WI38 (cell line): ENCODE measurements at regions not wholly inside any gene's neighbourhood (a gene's known extent, or its start where the extent isn't known, plus 50 kb on each side); places are given as distances from the start of the nearest gene placed in this dataset.

ENCODE experiments used
- H3K4me3 ChIP-seq: 2 replicates; pipeline ENCODE4 v1.5.1; 2011; ENCODE audit warnings: low read depth, mild to moderate bottlenecking, control low read depth, low read length
- TF ChIP-seq, protein P1 (sequence below): IDR thresholded peaks from 2 replicates; pipeline ENCODE4 v1.5.1; 2012; ENCODE audit warnings: low read depth, mild to moderate bottlenecking, control low read depth, low read length

DNA sequence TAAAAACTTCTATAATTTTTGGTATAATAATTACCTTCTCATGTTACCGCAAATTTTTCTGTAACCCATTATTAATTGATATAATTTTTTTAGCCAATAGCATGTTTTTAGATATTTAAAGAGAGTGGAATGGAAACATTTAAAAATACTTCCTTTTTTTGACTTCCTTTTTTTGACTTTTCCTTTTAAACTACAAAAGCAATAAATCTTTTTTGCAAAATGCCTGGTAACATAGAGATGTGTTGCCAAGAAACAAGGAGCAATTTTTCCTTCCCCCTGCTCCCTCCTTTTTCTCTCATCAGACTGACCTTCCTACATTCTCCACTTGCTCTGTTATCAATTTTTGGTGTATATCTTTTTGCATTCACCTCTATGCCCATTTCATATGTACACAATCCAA is 666.2 kb downstream of the ADGRL2 start:
- H3K4me3 ChIP-seq = no peak overlapping the region
- TF ChIP-seq, protein P1, sequence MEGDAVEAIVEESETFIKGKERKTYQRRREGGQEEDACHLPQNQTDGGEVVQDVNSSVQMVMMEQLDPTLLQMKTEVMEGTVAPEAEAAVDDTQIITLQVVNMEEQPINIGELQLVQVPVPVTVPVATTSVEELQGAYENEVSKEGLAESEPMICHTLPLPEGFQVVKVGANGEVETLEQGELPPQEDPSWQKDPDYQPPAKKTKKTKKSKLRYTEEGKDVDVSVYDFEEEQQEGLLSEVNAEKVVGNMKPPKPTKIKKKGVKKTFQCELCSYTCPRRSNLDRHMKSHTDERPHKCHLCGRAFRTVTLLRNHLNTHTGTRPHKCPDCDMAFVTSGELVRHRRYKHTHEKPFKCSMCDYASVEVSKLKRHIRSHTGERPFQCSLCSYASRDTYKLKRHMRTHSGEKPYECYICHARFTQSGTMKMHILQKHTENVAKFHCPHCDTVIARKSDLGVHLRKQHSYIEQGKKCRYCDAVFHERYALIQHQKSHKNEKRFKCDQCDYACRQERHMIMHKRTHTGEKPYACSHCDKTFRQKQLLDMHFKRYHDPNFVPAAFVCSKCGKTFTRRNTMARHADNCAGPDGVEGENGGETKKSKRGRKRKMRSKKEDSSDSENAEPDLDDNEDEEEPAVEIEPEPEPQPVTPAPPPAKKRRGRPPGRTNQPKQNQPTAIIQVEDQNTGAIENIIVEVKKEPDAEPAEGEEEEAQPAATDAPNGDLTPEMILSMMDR = no peak

DNA sequence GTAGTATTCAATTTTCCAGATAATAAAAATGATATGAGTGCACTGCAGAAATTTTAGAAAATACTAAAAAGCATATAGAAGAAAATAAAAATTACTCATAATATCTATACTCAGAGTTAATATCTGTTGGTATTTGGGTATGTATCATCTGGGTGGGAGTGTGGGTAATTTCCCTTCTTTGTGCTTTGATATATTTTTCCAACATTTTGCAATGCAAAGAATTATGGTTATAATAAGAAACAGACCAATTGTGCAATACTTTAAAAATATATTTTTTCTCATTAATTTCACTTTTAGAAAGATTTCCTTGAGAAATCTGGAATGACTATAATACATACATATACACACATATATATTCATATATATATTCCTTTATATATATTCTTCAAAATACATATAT is 665.7 kb downstream of the ADGRL2 start:
- no peak overlapping the region for H3K4me3 ChIP-seq
- TF ChIP-seq, protein P1 = no peak

DNA sequence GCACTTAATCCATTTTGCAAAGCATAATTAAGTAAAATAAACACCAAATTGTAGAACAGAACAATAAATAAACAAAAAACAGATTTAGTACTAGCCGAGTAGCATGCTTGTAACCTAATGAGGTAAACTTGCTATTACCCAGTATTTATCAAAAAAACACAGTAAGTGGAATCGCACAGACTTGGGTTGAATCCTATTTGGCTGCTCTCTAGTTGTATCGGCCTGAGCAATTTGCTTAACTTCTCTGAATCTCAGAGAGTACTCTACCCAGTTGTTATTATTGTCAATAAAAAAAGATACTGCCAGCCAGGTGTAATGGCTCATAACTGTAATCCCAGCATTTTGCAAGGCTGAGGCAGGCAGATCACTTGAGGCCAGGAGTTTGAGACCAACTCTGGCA is 664.3 kb downstream of the ADGRL2 start:
- TF ChIP-seq, protein P1 = no peak
- no peak overlapping the region for H3K4me3 ChIP-seq

DNA sequence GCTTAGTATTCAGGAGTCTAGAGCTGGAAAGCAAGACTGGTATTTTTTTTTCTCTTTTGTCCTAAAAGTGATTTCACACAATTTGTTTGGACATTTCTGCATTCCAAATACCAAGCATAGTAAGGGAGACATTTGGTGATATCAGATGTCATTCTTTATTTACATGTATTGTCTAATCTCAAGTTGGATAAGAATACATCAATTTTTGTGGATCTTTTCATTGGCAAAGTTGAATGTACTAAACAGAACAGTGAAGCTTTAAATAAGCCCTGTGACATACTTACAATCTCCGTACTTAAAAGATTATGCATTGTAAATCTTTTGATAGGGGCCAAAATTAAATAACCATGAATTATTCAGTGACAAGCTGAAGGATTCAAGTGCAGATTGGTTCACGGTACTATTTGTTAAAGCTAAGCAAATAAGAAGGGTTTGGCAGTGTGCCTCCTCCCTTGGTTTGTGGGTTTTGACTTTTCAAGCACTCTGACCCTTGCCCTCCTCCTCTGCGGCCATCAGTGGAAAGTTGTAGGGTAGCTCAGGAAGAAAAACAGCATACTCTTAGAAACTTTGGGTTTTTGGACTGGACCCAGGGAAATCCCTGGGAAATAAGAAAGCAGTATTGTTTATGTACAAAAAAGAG is 663.7 kb downstream of the ADGRL2 start:
- TF ChIP-seq, protein P1 = no peak
- H3K4me3 ChIP-seq = no peak overlapping the region

DNA sequence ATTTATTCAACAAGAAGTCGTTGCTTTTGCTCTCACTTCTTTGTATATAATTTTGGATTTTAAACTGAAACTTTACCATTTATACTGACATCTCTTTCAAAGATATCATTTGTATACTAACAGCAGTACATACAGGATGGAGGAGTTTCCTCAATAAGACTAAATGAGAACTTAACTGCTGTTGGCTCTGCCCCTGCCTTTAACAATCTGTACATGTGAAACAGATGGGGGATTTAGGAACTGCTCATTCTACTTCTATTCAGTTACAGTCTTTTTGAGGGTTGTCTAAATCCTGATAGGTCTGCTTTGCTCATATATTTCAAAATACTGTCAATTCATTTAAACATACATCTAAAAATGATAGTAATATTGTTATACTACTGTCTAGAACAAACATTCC is 663.2 kb downstream of the ADGRL2 start:
- TF ChIP-seq, protein P1 = no peak

DNA sequence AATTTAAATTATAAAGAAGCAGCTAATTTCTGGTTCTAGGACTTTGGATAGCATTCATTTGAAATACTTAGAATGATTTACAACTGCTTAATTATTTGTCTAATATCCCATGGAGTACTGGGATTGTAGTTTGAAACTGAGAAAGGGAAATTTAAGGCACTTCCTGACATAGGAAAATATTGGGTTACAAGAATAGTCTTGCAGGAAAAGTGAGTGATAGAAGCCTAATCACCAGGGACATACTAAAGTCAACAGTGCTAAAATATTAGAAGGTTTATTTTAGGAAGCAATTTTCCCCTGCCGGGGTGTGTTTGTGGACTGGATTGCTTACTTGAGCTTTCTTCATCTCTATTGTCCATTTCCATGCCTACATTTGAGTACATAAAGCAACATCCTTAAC is 661.6 kb downstream of the ADGRL2 start:
- TF ChIP-seq, protein P1 = no peak
- H3K4me3 ChIP-seq = no peak overlapping the region

More for the DNA sequence above, 663.2 kb downstream of the ADGRL2 start:
- H3K4me3 ChIP-seq = no peak overlapping the region

DNA sequence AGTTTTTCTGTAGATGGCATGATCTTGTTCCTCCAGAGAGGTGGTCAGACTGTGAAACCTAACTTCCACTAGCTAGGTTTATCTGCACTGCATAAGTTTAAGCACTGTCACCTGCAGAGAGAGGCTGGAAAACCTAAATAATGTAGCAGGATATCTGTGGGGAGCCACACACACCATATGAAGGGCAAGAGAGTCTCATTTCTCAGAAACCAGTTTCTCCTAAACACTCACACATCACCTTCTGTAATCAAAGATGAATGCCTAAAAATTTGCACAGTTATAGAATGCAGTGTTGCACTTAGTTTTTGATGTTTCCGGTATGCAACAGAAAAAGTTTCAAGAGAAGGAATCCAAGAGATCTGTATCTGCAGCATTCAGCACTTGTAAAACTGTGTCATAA is 654.6 kb downstream of the ADGRL2 start:
- TF ChIP-seq, protein P1 = no peak
- no peak overlapping the region for H3K4me3 ChIP-seq
